Activated gamma-delta T cell treated with anti-CD3 and anti-CD28 coated beads, Interleukin-2, amount 50 U/mL, for 16 hours (primary cell): ENCODE measurements at regions not wholly inside any gene's neighbourhood (a gene's known extent, or its start where the extent isn't known, plus 50 kb on each side); places are given as distances from the start of the nearest gene placed in this dataset.
"Not testable (repeated sequence)": the region's sequence is repeated elsewhere in the genome, so short reads cannot be mapped to it uniquely, and the experiment has no call there.

ENCODE experiments used
- DNase-seq: peaks from one replicate; pipeline ENCODE4 v3.0.0-alpha.2; 2020; ENCODE audit warnings: low read depth

DNA sequence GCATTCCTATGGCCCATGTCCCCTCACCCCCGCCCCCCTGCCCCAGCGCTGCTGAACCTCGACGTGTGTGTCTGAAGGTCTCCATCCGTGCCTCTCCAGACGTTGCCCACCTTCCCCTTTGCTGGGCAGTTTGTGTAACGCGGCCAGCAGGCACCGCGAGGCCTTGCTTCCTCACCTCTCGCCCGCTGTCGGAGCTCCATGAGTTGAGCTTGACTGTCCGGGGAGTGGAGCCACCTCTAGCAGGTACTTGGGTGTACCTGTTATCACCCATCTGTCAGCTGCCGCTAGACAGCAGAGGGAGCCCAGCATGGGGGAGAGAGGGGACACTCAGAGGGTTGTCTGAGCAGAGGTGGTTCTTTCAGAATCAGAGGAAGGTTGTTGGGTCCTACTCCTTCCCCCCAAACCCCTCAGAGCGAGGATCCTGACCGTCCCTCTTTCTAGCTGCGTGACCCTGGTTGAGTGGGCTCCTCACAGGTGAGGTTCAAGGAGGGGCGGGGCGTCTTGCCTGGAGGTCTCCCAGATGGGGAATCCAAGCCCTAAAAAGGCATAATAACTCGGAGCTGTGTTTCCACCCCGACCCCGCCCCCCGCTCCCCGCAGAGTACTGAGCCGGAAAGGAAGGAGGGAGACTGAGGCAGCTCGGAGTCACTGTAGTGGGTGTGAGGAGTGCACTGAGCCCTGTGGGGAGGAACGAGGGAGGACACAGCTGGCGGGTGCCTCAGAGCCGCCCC, 184.7 kb downstream of the C9orf50 start:
- no peak for DNase-seq

DNA sequence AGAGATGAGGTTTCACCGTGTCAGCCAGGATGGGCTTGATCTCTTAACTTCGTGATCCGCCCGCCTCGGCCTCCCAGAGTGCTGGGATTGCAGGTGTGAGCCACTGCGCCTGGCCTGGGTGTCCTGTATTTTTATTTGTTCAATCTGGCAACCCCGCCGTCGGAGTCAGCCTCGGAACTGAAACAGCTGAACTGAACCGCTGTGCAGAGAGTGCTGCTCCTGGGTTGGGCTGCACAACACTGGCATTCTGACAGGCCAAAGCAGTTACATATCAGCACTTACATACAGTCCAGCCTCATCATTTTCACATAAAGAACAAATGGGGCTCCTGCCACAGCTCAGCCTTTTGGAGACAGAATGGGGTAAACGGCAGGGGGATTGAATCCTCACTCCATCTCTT, 185.6 kb downstream of the C9orf50 start:
- no peak for DNase-seq

DNA sequence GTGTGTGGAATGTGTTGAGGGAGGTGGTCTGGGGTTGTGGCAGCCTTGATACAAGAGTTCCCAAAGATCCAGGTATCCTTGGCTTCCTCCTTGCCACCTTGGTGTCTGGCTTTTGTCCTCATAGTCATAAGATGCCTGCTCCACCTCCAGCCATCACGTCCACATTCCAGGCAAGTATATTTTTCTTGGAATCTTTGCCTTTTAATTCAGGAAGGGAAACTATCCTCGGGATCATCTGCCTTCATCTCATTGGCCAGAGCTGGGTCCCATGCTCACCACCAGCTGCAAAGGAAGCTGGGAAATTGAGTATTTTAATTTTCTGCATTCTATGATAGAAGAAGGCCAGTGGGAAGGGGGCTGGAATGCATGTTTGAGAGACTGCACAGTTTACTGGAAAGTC, 186.7 kb downstream of the C9orf50 start:
- no peak for DNase-seq

DNA sequence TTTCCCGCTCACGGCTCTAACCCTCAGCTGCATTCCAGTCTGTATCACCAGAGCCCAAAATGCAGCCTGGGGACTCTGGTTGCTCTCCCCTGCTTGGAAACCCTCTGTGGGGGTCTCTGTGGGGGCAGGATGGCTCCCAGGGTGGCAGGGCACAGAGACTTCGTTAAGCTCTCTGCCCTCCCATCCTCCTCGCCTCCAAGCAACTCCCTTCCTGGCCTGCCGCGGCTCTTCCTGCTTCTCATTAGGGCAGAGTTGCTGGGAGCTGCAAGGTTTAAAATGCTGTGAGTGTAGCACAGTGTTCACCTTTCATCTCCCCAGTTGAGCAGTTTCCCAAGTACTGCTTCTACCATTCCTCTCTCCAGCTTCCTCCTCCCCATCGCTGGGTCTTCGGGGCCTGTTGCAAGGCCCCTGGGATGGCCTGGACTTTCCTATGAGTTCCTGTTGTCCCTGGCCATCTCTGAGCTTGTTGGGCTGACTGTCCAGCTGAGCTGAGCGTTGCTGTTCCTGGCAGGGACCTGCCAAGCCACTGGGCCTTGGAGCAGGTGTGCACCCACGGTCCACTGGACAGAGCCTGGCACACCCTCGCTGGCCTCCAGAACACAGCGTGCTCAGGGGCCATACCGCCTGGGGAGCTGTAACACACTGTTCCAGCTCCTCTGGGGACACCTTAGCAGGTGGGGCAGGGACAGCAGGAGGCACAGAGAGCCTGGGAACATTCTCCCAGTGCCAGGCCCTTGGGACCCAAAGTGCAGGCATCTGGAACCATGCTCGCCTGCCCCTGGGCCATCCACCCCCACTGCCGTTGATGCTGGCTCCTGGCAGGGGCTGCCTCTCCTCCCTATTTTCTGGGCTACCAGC, 188.4 kb downstream of the C9orf50 start:
- DNase-seq: no peak

DNA sequence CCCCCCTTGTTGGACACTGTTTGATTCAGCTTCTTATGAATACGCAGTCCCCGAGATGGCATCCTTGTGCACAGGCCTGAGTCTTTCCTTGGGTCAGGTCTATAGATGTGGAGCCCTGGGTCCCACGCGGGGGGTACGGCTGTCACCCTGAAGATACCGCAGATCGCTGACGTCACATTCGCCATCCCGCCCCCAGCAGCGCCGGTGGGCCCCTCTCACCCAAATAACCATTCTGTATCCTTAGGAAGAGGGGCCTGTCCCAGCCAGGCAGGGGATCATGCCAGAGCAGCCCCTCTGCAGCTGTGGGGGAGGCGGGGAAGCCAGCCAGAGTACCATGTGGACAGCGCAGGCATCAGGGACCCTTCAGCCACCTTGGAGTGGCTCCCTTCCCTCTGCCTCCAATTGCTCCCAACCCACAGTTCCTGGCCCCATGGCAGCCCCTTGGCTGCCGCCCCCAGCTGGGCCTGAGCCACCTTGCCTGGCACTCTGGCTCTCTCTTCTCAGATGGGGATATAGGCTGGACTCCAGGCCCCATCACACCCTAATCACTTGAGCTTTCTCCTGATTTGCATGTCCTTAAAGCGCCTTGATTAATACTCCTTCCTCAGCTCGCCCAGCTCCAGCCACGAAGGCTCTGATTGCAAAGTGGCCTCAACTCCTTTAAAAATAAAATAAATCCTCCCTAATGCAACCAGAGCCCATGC, 189.8 kb downstream of the C9orf50 start:
- DNase-seq: no peak

DNA sequence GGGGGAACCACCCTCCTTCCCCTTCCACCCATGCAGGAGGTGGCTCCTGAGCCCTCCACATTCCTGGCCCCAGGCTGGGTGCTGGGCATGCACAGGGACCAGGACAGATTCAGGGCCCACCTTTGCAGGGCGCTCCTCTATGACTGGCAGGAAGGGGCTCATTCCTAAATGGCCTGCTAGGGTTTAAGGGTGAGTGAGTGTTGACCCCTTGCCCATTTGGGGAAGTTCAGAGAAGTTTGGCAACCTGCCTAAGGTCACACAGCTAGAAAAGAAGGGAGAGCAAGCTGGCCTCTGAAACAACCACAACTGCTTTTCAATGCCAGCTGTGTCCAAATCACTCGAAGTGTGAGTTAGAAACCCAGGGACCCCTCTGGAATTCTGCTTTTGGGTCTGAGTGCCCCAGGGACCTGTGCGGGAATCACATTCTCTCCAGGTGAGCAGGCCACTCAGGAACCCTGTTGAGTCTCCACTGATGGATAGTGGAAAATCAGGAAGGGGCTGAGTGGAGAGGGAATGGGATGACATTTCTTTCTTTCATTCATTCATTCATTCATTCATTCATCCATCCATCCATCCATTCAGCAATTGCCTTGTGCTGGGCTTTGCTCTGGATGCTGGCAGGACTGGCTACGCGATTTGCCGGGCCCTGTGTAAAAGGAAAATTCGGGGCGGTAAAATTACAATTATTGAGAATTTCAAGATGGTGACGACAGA, 191.9 kb downstream of the C9orf50 start:
- DNase-seq: no peak

DNA sequence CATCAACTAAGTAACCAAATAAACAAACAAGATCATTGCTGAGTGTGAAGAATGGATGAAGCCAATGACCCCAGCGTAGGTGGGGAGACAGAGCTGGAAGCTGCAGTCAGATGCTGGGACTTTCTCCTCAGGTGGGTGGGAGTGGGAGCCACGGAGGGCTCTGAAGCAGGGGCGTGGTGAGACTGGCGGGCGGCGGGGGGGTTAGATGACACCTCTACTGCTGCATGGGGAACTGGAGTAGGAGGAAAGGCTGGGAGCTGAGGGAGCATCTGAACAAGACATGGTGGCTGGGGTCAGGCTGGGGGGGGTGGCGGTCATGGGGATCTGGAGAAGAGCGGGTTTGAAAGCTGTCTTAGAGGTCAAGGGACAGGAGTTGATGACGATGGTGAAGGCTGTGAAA, 193.8 kb downstream of the C9orf50 start:
- no peak for DNase-seq

DNA sequence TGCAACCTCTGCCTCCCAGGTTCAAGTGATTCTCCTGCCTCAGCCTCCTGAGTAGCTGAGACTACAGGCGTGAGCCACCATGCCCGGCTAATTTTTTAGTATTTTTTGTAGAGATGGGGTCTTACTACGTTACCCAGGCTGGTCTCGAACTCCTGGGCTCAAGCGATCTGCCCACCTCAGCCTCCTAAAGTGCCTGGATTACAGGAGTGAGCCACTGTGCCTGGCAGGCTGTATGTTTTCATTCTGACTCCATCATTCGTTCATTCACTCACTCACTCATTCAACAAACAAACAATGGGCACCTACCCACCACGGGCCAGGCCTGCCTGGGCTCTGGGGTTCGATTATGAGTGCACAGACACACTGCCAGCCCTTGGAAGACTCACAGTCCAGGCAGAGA, 197.1 kb downstream of the C9orf50 start:
- DNase-seq: not testable (repeated sequence)

DNA sequence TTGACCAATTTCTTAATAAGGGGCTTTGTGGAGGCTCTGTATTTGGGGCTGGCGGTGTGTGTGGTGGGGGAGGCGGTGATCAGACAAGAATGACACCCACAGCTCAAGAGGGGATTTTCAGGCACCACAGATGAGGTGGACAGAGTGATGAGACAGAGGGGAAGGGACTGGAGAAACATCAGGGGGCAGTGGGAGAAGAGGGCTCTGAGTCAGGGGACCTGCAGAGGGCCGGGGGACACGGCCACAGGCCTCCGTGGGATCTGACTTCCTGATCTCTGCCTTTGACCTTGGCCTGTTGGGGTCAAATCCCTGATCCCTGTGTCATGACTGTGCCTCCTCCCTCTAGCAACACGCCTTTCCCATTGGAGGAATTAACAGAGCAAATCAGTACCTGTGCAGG, 197.7 kb downstream of the C9orf50 start:
- DNase-seq: no peak

DNA sequence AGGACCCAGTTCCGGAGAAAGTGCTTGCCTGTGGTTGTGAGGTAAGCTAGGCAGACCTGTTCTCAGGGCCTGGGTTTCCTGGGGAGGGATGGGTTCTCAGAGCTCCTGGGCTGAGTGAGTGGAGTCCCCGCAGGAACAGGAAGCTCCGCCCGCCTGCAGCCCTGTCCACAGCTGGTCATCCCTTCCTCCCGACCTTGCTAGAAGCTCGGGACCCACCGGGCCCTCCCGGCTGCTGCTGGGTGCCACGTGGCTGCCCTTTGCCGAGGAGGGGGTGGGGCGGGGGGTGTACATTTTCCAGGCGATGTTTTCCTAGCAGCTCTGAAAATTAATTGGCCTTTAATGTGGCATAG, 198.1 kb downstream of the C9orf50 start:
- no peak for DNase-seq

DNA sequence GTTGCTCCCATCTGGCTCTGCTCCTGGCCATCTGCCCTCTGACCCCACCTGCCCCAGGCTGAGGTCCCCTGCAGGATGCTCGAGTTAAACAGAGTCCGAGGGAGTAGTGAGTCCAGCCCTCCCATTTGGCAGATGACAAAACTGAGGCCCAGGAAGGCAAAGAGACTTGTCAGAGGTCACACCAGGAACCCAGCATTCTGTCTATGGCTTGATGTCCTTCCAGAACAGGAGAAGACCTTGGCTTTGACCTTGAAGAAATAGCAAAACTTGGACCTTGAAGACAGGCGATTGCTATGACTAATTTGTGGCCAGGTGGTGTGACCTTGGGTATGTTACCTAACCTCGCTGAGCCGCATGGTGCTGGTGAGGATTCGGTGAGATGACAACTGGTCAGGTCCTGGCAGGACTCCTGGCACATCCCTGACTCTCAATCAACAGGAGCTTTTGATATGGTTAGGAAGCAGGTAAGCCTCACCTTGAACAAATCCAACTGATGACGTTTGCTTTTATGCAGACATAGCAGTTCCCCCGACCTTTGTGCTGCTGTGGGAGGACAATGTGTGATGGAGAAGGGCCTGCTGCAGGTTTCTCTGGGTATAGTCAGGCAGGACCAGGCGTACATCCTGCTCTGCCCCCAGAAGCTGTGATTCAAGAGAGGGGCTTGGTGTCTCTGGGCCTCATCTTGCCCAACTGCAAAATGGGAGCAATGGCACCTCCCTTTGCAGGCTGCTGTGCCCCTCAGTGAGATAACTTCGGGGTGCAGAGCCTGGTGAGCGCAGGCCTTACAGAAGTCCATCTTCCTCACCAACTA, 198.7 kb downstream of the C9orf50 start:
- no peak for DNase-seq

DNA sequence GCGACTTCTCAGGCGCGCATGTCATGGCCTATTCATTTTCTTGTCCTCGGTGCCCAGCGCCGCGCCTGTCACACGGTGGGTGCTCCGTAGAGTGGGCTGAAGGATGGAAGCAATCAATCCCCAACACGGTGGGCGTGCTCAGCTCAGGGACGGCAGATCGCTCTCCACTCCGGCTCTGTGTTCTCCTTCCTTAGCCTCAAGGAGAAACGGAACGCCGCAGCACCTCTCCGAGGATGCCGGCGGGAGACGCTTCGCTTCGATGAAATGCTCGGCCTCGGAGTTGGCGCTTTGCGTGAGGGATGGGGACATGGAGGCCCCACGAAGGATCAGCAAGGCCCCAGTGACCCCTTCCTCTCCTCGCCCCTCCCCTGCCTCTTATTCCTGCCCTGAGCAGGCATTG, 199.5 kb downstream of the C9orf50 start:
- DNase-seq: no peak

DNA sequence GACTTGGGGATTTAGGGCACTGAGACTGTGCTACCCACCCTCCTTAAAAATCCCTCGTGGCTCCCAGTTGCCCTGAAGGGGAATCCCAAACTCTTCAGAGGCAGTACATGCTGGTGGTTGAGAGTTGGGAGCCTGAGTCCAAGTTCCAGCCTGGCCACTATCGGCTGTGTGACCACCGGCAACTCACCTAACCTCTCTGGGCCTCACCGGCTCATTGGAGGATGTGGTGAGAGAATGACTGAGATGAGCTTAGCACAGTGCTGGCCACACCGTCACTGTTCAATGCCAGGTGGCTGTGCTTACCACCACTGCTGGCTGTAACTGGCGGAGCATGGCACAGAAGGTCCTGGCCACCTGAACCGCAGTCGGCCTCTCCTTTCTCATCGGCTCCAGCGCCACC, 200.2 kb downstream of the C9orf50 start:
- no peak for DNase-seq

DNA sequence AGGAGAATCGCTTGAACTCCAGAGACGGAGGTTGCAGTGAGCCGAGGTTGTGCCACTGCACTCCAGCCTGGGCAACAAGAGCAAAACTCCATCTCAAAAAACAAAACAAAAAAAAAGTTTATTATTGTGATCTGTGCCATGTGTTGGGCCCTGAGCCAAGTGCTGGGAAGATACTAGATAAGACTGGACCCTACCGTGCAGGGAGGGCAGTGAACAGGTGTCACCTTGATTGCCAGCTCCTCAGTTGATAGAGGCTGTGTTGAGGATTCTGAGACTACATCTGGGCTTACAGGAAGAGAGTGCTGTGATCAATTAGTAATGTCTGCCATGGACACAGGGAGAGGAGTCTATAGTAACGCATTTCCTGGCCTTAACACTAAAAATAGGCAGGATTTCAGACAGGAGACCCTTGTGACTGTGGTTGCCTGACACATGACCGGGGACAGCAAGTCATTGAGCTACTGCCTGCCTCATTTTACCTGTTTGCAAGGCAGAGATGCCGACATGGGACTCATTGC, 201.5 kb downstream of the C9orf50 start:
- DNase-seq: no peak

DNA sequence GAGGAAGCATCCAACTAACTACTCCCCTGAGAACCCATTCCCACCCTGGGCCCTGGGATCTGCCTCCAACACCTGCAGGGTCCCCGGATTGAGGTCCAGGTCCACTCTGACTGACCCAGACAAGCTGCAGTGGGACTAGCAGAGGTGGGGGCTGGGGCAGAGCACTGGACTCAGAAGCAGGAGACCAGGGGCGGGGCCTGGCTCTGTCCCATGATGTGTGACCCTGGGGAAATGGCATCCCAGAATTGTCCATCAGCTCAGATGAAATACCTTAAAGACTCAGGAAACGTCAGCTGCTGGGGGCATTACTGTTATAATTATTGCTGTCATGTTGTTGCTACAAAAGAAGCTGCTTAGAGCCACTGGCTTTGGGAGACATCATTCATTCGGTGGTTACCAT, 202.4 kb downstream of the C9orf50 start:
- DNase-seq: no peak

DNA sequence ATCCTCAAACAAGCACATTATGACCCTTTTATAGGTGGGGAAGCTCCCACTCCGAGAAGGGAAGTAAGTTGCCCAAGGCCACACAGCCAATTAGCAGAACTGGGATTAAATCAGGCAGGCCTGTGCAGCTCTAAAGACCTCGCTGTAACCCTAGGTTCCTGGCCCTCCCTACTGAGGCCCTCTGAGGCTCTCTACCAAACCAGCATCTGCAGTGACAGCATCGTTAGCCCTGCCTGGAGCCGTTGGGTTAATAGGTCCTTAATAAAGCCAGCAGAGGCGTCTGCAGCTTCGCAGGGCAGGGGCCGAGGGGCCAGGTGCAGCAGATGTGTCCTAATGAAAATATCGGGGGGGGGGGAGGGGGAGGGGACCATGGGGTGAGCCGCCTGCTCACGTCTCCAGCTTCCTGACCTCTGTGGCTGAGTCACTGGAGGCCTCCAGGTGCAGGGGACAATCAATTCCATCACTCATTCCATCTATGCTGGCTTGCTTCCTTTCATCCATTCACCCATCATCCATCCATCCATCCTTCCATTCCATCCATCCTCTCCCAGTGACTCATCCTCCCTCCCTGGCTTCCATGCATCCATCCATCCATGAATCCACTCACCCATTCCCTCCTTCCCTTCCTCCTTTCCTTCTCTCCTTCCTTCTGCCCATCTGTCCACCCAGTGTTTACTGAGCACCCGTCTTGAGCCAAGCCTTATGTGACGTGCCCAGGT, 203.9 kb downstream of the C9orf50 start:
- DNase-seq: no peak

DNA sequence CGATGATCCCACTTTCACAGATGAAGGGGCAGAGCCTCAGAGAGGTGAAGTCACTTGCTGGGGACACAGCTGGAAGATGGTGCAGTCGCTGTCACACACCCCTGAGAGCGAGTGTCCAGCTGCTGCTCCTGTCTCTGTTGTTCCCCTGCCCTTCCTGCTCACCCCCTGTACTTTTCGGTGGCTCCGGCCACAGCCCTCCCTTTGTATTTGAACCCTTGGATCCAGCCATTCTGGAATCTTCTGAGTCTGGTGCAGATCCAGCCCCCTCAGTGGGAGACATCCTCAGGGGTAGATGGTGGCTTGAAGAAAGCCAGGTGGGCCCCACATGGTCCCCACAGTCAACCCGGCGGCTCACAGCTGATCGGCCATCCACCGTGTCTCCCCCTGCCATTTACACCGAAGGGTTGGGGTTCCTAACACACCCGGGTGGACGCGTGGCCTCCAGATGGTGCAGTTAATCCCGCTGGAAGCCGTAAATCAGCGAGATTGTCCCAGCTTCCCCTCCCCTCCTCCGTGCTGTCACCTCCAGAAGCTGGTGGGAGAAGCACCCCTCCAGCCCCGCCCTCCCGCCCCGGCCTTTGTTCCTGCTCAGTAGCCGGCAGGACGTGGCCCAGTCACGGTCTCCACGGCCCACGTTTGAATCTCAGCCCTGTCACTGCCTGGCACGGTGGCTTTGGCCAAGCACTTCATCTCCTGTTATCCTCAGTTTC, 204.8 kb downstream of the C9orf50 start:
- no peak for DNase-seq

DNA sequence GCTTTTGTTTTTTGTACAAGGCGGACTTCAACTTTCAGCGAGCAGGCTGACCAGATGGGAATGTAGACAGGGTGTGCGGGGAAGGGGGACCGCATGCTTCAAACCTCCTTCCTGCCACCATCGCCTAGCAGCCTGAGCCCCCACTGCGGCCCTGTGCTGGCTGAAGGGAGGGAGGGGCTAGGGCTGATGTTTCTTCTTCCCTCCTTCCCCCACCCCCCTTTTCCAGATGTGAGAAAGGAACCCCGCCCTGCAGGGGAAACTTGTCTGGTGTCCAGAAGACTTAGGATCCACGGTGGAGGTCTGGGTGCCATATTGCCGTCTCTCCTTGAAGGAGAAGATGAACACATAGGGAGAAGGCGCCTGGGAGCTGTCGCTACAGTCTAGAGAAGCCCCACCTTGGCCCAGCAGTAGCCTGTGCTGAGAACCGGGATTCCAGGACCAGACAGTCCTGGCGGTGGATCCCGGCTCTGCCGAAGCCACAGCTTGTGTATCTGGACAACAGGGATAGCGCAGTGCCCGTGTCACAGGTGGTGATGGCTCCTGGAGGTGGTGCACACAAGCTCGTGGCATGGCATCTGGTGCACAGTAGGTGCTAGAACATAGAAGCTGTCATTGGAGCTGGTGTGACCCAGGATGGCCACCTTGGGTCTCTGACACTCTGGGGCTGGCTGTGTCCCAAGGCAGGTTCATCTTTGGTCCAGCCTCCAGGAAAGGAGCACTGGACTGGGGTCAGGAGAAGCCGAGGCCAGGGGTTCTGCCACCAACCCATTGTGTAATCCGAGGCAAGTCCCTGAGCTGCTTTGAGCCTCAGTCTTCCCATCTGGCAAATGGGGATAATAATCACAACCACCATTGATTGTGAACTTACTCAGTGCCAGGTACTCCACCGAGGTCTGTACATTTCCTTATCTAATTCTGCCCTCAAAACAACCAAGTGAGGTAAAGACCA, 205.6 kb downstream of the C9orf50 start:
- DNase-seq: no peak
